ENCODE measurements at regions not wholly inside any gene's neighbourhood (a gene's known extent, or its start where the extent isn't known, plus 50 kb on each side); places are given as distances from the start of the nearest gene placed in this dataset.

- TF ChIP-seq CTCF (IDR thresholded peaks at IDR 0.05), result no peak
- no peak for TF ChIP-seq POLR2A (IDR thresholded peaks at IDR 0.05)
These were observed 135.8 kb downstream of the USP31 start for GRCh38 chr16:23013484-23013883.
